MM.1S (cell line): ENCODE measurements at regions not wholly inside any gene's neighbourhood (a gene's known extent, or its start where the extent isn't known, plus 50 kb on each side); places are given as distances from the start of the nearest gene placed in this dataset.

Experiments
- EZH2 ChIP-seq: fragments of 300-600 bp; sonication (generic); optimal IDR thresholded peaks from 2 replicates; pipeline ENCODE3; 2017; ENCODE audit warnings: low read depth, mild to moderate bottlenecking, antibody characterized with exemption, low read length, mixed read lengths
- EZH2phosphoT487 ChIP-seq: fragments of 300-600 bp; sonication (generic); IDR thresholded peaks from 2 replicates; pipeline ENCODE4 v1.6.1; 2018; ENCODE audit warnings: antibody characterized with exemption, low read length
- TF ChIP-seq, protein P1 (sequence below): fragments of 300-600 bp; sonication (generic); IDR thresholded peaks from 2 replicates; pipeline ENCODE4 v1.5.1; 2016; ENCODE audit warnings: antibody characterized with exemption, low read length, mixed read lengths

DNA sequence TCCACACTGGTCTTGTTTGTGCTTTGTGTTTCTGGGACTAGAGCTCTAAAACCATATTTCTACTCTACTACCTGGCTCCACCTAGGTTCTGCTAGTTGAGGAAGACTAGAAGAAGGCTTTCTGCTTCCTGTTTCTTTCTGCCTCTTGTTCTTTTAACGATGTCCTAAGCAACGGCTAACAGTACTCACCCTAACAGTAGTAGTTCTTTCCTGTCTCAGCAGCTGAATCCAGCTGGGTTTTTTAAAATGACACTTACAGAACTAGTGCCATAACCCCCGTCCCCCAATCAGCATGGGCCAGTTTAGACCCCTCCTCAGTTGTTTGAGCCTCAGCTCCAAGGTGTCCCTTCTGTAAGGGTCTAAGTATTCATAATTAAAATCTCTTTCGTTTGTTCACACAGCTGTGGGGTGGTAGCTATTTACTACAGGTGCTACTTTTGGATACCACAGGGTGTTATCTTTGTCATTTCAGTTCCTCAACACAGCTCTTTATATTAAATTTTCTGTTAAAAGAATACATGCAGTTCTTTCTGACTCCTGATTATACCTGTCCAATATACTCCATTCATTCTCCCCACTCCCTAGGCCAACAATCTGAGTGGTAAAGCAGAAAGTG is 790.2 kb downstream of the DHX35 start:
- TF ChIP-seq, protein P1, sequence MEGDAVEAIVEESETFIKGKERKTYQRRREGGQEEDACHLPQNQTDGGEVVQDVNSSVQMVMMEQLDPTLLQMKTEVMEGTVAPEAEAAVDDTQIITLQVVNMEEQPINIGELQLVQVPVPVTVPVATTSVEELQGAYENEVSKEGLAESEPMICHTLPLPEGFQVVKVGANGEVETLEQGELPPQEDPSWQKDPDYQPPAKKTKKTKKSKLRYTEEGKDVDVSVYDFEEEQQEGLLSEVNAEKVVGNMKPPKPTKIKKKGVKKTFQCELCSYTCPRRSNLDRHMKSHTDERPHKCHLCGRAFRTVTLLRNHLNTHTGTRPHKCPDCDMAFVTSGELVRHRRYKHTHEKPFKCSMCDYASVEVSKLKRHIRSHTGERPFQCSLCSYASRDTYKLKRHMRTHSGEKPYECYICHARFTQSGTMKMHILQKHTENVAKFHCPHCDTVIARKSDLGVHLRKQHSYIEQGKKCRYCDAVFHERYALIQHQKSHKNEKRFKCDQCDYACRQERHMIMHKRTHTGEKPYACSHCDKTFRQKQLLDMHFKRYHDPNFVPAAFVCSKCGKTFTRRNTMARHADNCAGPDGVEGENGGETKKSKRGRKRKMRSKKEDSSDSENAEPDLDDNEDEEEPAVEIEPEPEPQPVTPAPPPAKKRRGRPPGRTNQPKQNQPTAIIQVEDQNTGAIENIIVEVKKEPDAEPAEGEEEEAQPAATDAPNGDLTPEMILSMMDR, result no peak
- no peak for TF ChIP-seq EZH2phosphoT487
- TF ChIP-seq EZH2, result no peak
